Stomach smooth muscle (tissue), 2 donors: ENCODE measurements at regions not wholly inside any gene's neighbourhood (a gene's known extent, or its start where the extent isn't known, plus 50 kb on each side); places are given as distances from the start of the nearest gene placed in this dataset.

Experiments used
- H3K27ac ChIP-seq: one replicate; pipeline ENCODE4 v1.7.0; 2013; ENCODE audit warnings: mild to moderate bottlenecking, low read length, inconsistent platforms
- H3K27me3 ChIP-seq, 2 donors: one replicate each; pipeline ENCODE4 v1.7.0; 2013; ENCODE audit warnings: low read length in 2 of 2; ENCODE audit not compliant: insufficient read depth in 2 of 2, control insufficient read depth in 1 of 2
- H3K36me3 ChIP-seq, 2 donors: one replicate each; pipeline ENCODE4 v1.7.0; 2013; ENCODE audit warnings: low read length in 2 of 2; ENCODE audit not compliant: control insufficient read depth in 2 of 2, insufficient read depth in 2 of 2
- H3K4me1 ChIP-seq: one replicate; pipeline ENCODE4 v1.7.0; 2013; ENCODE audit warnings: low read length; ENCODE audit not compliant: control insufficient read depth, insufficient read depth
- H3K4me3 ChIP-seq, 2 donors: one replicate each; pipeline ENCODE4 v1.7.0; 2013; ENCODE audit warnings: low read length in 2 of 2
- H3K9ac ChIP-seq, 2 donors: one replicate each; pipeline ENCODE4 v1.7.0; 2013; ENCODE audit warnings: low read length in 2 of 2, mild to moderate bottlenecking in 1 of 2
- H3K9me3 ChIP-seq, 2 donors: one replicate each; pipeline ENCODE4 v1.7.0; 2013; ENCODE audit warnings: low read length in 2 of 2; ENCODE audit not compliant: control insufficient read depth in 2 of 2
- donor health status: healthy.
- donor health status: Pancreatic carcinoma.

DNA sequence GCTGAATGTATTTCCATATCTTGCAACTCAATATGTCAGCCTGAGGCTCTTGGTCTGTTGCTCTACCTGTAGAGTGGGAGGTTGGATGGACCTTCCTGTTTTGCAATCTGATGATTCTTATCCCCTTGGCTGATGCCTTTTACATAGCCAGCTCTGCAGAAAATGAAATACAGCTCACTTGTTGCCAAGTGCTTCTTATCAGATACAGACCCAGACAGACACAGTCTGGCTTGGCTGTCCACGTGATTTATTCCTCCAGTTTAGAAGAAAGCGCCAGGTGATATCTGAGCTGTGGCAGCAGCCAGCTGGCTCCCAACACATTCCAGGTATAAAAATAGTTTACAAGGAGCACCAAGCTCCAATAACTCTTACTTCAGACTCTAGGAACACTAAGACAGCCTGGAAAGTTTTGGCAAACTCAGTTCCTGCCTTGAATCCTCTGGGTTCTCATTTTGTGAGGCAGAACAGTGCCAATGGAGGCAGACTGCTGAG is 479.2 kb upstream of the USP24 start:
- Histone ChIP-seq H3K9ac (no peak overlapping the region), H3K27ac (no peak overlapping the region), H3K4me1 (no peaks in the 10 kb centered on the region), H3K4me3 (no peak overlapping the region), H3K36me3 (no peaks in the 10 kb centered on the region), H3K27me3 (no peaks in the 10 kb centered on the region), H3K9me3 (no peaks in the 10 kb centered on the region)

GRCh38 chr1:55692726-55693125 is 477.6 kb upstream of the USP24 start:
- Histone ChIP-seq H3K36me3 (no peaks in the 10 kb centered on the region), H3K27me3 (no peaks in the 10 kb centered on the region), H3K4me1 (no peaks in the 10 kb centered on the region), H3K27ac (no peak overlapping the region), H3K9me3 (no peaks in the 10 kb centered on the region), H3K9ac (no peak overlapping the region), H3K4me3 (no peak overlapping the region)

DNA sequence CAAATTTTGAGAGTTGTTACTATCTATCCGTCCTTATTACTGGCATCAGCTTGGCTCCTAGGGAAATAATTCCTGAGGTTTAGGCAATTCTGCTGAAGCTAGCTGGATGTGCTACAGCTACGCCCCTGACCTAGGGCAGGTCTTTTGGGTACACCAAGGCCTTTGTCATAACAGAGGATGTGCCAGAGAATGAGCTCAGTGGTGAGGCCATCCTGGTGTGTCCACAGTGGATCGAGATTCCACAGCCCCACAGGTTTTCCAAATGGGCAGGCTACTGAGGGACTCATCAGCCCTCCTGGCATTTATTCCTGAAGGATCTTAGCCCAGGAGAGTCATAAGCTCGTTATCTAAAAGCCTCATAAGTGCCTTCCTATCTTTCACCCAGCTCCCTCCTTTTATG is 475.2 kb upstream of the USP24 start:
- Histone ChIP-seq H3K9me3 (no peaks in the 10 kb centered on the region), H3K9ac (no peak overlapping the region), H3K27ac (no peak overlapping the region), H3K27me3 (no peaks in the 10 kb centered on the region), H3K4me3 (no peak overlapping the region), H3K4me1 (no peaks in the 10 kb centered on the region), H3K36me3 (no peaks in the 10 kb centered on the region)

GRCh38 chr1:55689800-55690199 is 474.6 kb upstream of the USP24 start:
- no peak overlapping the region for H3K27ac ChIP-seq
- H3K36me3 ChIP-seq: no peaks in the 10 kb centered on the region
- no peaks in the 10 kb centered on the region for H3K27me3 ChIP-seq
- no peak overlapping the region for H3K9ac ChIP-seq
- no peaks in the 10 kb centered on the region for H3K9me3 ChIP-seq
- no peak overlapping the region for H3K4me3 ChIP-seq
- no peaks in the 10 kb centered on the region for H3K4me1 ChIP-seq

DNA sequence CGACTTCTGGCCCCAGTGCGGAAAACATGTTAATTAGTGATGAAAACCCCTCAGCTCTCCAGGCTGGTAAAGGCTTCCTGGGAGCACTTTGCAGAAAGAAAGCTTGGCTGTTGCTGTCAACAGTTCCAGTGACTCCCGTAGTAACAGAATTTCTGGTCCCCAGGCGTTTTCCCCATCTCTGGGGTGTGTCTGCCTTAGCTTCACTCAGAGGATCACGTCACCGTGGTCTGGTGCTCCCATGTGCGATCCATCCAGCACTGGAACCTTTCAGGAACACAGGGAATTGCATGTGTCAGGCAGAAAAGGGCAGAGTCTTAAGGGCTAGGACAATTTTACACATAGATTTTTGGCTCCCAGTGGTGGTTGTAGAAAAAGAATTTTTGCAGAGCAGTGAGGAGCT is 470.4 kb upstream of the USP24 start:
- H3K9ac ChIP-seq: no peak overlapping the region
- no peak overlapping the region for H3K27ac ChIP-seq
- no peaks in the 10 kb centered on the region for H3K27me3 ChIP-seq
- no peaks in the 10 kb centered on the region for H3K36me3 ChIP-seq
- no peaks in the 10 kb centered on the region for H3K4me1 ChIP-seq
- no peak overlapping the region for H3K4me3 ChIP-seq
- H3K9me3 ChIP-seq: no peaks in the 10 kb centered on the region

GRCh38 chr1:55684131-55684650 is 469.0 kb upstream of the USP24 start:
- no peak overlapping the region for H3K27ac ChIP-seq
- no peak overlapping the region for H3K4me3 ChIP-seq
- H3K9me3 ChIP-seq: no peaks in the 10 kb centered on the region
- no peaks in the 10 kb centered on the region for H3K4me1 ChIP-seq
- no peaks in the 10 kb centered on the region for H3K36me3 ChIP-seq
- no peak overlapping the region for H3K9ac ChIP-seq
- H3K27me3 ChIP-seq: no peaks in the 10 kb centered on the region

- H3K9me3 ChIP-seq: no peaks in the 10 kb centered on the region
- no peaks in the 10 kb centered on the region for H3K36me3 ChIP-seq
- H3K27ac ChIP-seq: no peak overlapping the region
- H3K27me3 ChIP-seq: no peaks in the 10 kb centered on the region
- no peak overlapping the region for H3K4me3 ChIP-seq
- no peaks in the 10 kb centered on the region for H3K4me1 ChIP-seq
- H3K9ac ChIP-seq: no peak overlapping the region
Measured at GRCh38 chr1:55682198-55682597, 467.0 kb upstream of the USP24 start.

- Histone ChIP-seq H3K27me3 (no peaks in the 10 kb centered on the region), H3K9me3 (no peaks in the 10 kb centered on the region), H3K36me3 (no peaks in the 10 kb centered on the region)
Measured at GRCh38 chr1:55679971-55680370, 464.8 kb upstream of the USP24 start.

GRCh38 chr1:55673416-55673815 is 458.3 kb upstream of the USP24 start:
- Histone ChIP-seq H3K4me1 (no peaks in the 10 kb centered on the region), H3K9me3 (no peaks in the 10 kb centered on the region), H3K36me3 (no peaks in the 10 kb centered on the region), H3K4me3 (no peak overlapping the region), H3K27me3 (no peaks in the 10 kb centered on the region), H3K27ac (no peak overlapping the region), H3K9ac (no peak overlapping the region)

More at GRCh38 chr1:55679971-55680370, 464.8 kb upstream of the USP24 start:
- H3K4me3 ChIP-seq: no peak overlapping the region
- no peak overlapping the region for H3K9ac ChIP-seq
- no peaks in the 10 kb centered on the region for H3K4me1 ChIP-seq
- H3K27ac ChIP-seq: no peak overlapping the region

- H3K27me3 ChIP-seq: no peaks in the 10 kb centered on the region
- H3K27ac ChIP-seq: no peak overlapping the region
- no peaks in the 10 kb centered on the region for H3K4me1 ChIP-seq
- no peaks in the 10 kb centered on the region for H3K9me3 ChIP-seq
- no peak overlapping the region for H3K9ac ChIP-seq
- H3K36me3 ChIP-seq: no peaks in the 10 kb centered on the region
- no peak overlapping the region for H3K4me3 ChIP-seq
Measured at GRCh38 chr1:55670331-55671082, 455.3 kb upstream of the USP24 start.

DNA sequence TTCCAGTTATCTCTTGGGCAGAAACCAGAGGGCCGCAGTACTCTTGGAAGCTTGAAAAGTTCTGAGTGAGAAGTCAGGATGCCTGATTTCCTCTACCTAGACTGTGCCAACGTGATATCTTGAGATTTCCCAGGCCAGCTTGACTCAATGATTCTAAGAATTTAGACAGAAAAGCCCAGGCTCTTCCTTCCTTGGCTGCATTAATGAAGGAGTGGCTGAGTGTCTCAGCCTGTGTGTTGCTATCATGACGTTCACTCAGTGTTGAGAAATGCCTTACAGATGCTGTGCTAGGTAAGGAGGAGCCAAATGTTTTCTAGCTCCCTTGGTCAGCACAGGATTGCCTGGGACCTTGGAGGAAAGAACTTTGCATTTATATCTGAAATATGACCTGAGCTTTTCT is 454.1 kb upstream of the USP24 start:
- Histone ChIP-seq H3K9me3 (no peaks in the 10 kb centered on the region), H3K27ac (no peak overlapping the region)

More for the DNA sequence above, 454.1 kb upstream of the USP24 start:
- H3K9ac ChIP-seq: no peak overlapping the region
- no peaks in the 10 kb centered on the region for H3K36me3 ChIP-seq
- no peaks in the 10 kb centered on the region for H3K4me1 ChIP-seq
- no peak overlapping the region for H3K4me3 ChIP-seq
- H3K27me3 ChIP-seq: no peaks in the 10 kb centered on the region
